Large intestine (tissue), 3 donors: ENCODE measurements at regions not wholly inside any gene's neighbourhood (a gene's known extent, or its start where the extent isn't known, plus 50 kb on each side); places are given as distances from the start of the nearest gene placed in this dataset.

Experiments
- DNase-seq, 2 donors: peaks; one replicate each; pipeline versions ENCODE4 v3.0.0 to v3.0.0-alpha.2; 2013
- H3K27ac ChIP-seq: one replicate; pipeline ENCODE4 v1.5.1; 2013; ENCODE audit warnings: low read length
- H3K27me3 ChIP-seq: 2 replicates; pipeline ENCODE4 v1.6.1; 2013; ENCODE audit warnings: low read length; ENCODE audit not compliant: control insufficient read depth, insufficient read depth
- H3K36me3 ChIP-seq: 2 replicates; pipeline ENCODE4 v1.6.1; 2013; ENCODE audit warnings: low read length; ENCODE audit not compliant: control insufficient read depth, insufficient read depth
- H3K4me1 ChIP-seq: one replicate; pipeline ENCODE4 v1.6.1; 2013; ENCODE audit warnings: low read length; ENCODE audit not compliant: control insufficient read depth, insufficient read depth
- H3K4me3 ChIP-seq: one replicate; pipeline ENCODE4 v1.5.1; 2013; ENCODE audit warnings: low read length
- H3K9me3 ChIP-seq: one replicate; pipeline ENCODE4 v1.6.1; 2013; ENCODE audit warnings: mild to moderate bottlenecking, low read depth, low read length, moderate library complexity; ENCODE audit not compliant: control insufficient read depth
- WGBS: methylation state at CpG from one replicate; pipeline ENCODE4 v1.1.5; 2013; ENCODE audit warnings: low lambda C conversion rate; ENCODE audit not compliant: insufficient coverage; 5-methylcytosine and 5-hydroxymethylcytosine counted together

DNA sequence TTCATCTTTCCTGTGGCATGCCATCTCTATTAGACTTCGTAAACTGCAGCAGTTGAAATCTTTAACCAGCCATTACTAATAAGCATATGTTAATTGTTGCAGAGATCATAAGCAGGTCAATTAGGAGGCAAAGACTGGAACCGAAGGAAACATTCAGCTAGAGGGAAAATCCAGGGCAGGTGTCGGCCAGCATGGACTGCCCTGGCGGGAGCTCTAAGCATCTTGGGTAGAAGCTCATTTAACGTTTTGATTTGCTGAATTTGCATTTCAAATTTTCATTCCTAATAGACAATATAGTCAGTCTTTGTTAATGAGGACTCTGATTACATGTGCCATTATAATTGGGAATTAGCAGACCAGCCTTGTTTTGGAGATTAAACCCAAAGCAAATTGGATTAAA, 238.6 kb downstream of the POU4F1 start:
- Histone ChIP-seq H3K36me3 (no peaks in the 10 kb centered on the region), H3K27ac (no peak overlapping the region), H3K27me3 (no peaks in the 10 kb centered on the region), H3K4me1 (no peaks in the 10 kb centered on the region), H3K4me3 (no peak overlapping the region), H3K9me3 (no peaks in the 10 kb centered on the region)
- DNase-seq: no peak
- WGBS: no CpG with 5 or more reads among the region's 5 CpGs

DNA sequence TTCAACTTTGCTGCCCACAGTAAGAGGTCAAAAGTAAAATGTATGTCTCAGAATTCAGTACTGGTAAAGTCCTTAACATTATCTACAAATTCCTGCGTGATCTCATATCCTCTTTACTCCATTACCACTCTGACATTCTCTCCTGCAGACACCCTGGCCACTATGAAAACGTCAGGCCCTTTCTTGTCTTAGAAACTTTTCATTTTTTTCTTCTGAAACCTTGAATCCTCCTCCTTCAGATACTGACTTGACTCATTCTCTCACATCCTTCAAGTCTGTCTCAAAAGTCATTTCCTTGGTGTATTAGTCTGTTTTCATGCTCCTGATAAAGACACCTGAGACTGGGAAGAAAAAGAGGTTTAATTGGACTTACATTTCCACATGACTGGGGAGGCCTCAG, 262.3 kb downstream of the POU4F1 start:
- no peak overlapping the region for H3K27ac ChIP-seq
- DNase-seq: no peak
- 75% methylated on average over 2 of the region's 2 CpGs for WGBS
- no peaks in the 10 kb centered on the region for H3K9me3 ChIP-seq
- no peak overlapping the region for H3K4me3 ChIP-seq
- no peaks in the 10 kb centered on the region for H3K4me1 ChIP-seq
- no peaks in the 10 kb centered on the region for H3K27me3 ChIP-seq
- H3K36me3 ChIP-seq: no peaks in the 10 kb centered on the region

DNA sequence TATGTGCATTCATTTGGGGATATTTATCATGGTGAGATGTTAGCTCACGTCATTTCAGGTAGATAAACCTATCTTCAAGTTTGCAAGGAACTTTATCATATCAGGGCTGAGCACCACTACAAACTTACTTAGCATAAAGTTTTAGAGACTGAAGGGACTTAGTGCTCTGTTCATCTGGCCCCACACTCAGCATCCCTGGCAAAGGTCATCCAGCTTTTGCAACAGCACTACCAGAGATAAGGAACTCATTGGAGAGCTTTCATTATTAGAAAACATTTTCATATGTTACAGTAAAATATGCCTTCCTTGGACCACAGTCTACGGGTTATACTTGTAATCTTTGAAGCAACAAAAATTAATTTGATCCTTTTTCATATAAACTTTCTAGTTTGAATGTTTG, 263.4 kb downstream of the POU4F1 start:
- 38% methylated on average over 1 of the region's 2 CpGs for WGBS
- no peaks in the 10 kb centered on the region for H3K9me3 ChIP-seq
- H3K4me1 ChIP-seq: no peaks in the 10 kb centered on the region
- H3K36me3 ChIP-seq: no peaks in the 10 kb centered on the region
- no peak overlapping the region for H3K27ac ChIP-seq
- H3K27me3 ChIP-seq: no peaks in the 10 kb centered on the region
- DNase-seq: peak; percentile 50 to 67
- H3K4me3 ChIP-seq: no peak overlapping the region

DNA sequence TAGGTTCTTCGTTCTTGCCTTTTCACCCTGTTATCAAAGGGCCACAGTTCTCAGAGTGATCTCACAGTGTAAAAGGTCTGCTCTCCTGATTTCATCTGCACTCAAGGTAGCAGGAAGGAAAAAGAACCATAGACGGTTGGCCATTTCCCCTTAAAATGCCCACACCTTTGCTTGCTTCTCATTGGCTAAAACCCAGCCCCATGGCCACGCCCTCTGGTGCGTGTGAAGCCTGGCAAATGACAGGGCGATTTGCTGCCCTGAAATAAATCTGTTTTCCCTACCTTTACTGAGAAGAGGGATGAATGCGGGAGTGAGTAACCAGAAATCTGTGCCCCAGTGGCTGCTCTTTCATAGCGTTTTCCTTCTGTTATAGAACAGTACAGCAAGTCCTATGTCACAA, 269.3 kb downstream of the POU4F1 start:
- Histone ChIP-seq H3K27ac (no peak overlapping the region), H3K4me1 (no peaks in the 10 kb centered on the region), H3K4me3 (no peak overlapping the region), H3K27me3 (no peaks in the 10 kb centered on the region), H3K36me3 (no peaks in the 10 kb centered on the region), H3K9me3 (no peaks in the 10 kb centered on the region)
- DNase-seq: no peak
- WGBS: no CpG with 5 or more reads among the region's 7 CpGs

DNA sequence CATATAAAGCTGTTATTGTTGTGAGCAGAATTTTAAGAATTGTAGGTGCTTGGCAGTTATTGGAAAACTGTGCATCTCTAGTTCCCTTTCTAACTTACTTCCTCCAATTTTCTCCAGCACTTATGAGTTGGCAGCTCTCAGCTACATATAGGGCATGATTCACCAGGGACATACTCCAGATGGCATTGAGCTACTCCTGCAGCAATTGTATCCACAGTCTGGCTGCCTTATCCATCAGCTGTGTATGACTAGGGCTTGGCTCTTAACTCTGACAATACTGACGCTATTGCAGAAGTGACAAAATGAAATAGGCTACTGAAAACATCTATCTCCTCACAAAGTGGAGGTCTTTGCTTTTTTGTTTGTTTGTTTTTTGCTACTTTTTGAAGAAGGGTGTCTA, 276.7 kb downstream of the POU4F1 start:
- Histone ChIP-seq H3K4me1 (no peaks in the 10 kb centered on the region), H3K9me3 (no peaks in the 10 kb centered on the region), H3K4me3 (no peak overlapping the region), H3K27me3 (no peaks in the 10 kb centered on the region), H3K36me3 (no peaks in the 10 kb centered on the region), H3K27ac (no peak overlapping the region)
- WGBS: 100% methylated on average over 1 of the region's 1 CpG
- DNase-seq: no peak

DNA sequence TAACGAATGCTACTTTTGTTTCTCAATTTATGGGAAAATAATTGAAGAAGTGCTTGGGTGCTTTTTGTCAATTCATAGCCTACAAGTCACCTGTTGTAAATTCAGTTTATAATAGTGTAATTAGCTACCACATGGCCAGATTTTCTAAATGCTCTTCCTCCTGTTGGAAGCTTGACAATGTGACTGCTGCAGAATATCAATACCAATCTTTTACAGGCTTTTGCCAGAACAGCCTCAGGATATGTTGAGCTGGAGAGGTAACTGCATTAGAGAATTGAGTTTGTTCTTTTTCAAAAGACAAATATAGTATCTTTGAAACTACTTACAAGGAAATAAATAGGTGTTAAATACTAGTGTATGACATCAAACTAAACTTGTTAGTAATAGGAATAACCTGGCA, 277.8 kb downstream of the POU4F1 start:
- DNase-seq: no peak
- no peak overlapping the region for H3K4me3 ChIP-seq
- no peaks in the 10 kb centered on the region for H3K4me1 ChIP-seq
- H3K27me3 ChIP-seq: no peaks in the 10 kb centered on the region
- no peaks in the 10 kb centered on the region for H3K9me3 ChIP-seq
- no peaks in the 10 kb centered on the region for H3K36me3 ChIP-seq
- 100% methylated on average over 1 of the region's 1 CpG for WGBS
- no peak overlapping the region for H3K27ac ChIP-seq

DNA sequence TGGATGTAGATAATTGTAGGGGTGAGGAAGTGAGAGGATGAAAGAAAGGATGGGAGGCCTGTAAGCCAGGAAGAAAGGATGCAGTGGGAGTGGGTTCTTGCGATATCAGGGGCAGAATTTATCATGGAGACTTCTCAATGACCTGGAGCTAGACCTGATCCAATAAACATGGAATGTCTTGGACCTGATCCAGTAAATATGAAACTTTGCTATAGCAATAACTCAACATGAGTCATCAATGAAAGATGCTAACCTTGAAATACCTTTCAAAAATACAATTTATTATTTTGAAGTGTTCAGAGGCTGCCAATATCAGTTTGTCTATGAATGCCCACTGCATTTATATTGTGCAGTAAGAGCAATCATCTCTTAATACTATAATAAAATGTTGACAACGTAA, 279.5 kb downstream of the POU4F1 start:
- Histone ChIP-seq H3K9me3 (no peaks in the 10 kb centered on the region), H3K27me3 (no peaks in the 10 kb centered on the region), H3K27ac (no peak overlapping the region), H3K36me3 (no peaks in the 10 kb centered on the region), H3K4me3 (no peak overlapping the region), H3K4me1 (no peaks in the 10 kb centered on the region)
- 100% methylated on average over 1 of the region's 2 CpGs for WGBS
- no peak for DNase-seq

DNA sequence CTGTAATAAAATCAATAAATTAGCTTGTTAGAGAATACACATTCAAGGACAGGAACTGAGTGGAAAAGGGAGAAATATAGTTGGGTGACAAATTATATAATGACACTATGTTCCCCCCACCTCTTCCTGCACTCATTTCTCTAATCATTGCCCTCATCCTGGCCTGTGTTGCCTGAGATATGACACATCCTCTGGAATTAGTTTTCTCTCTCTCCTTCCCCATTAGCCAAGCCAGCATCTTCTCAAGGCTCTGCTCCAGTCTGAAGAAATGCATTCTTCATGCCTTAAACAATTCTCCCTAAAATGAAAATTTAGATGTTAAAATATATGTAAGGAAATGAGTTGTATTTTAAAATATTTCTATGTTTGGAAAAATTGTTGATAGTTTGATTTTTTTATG, 280.3 kb downstream of the POU4F1 start:
- H3K4me1 ChIP-seq: no peaks in the 10 kb centered on the region
- H3K9me3 ChIP-seq: no peaks in the 10 kb centered on the region
- no peak overlapping the region for H3K4me3 ChIP-seq
- H3K27ac ChIP-seq: no peak overlapping the region
- no peak for DNase-seq
- H3K36me3 ChIP-seq: no peaks in the 10 kb centered on the region
- H3K27me3 ChIP-seq: no peaks in the 10 kb centered on the region

DNA sequence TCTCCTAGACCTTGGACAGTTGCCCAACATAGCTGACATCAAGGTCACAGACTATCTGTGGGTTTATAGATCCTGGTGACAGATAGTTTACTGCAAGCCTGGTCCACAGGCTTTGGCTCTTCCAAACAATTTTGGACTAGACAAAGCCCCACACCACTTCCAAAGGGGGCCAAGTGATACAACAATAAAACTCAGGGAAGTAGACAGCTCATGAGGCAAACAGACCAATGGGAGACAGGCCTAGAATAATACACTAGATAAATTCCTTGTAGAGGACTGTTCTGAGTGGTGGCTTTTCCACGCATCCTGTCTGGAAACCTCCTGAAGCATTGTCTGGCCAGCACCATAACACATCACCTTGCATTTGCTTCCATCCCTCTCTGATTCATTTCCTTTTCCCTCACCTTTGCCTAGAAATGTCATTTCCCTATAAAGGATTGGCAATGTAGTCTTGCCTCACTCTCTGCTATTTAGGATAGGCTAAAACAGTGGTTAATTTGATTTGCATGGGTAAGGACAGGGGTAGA, 284.2 kb downstream of the POU4F1 start:
- H3K27me3 ChIP-seq: no peaks in the 10 kb centered on the region
- no peaks in the 10 kb centered on the region for H3K36me3 ChIP-seq
- no peaks in the 10 kb centered on the region for H3K9me3 ChIP-seq
- H3K4me3 ChIP-seq: no peak overlapping the region
- no peak overlapping the region for H3K27ac ChIP-seq
- WGBS: no CpG with 5 or more reads among the region's 1 CpG
- no peaks in the 10 kb centered on the region for H3K4me1 ChIP-seq
- DNase-seq: no peak

DNA sequence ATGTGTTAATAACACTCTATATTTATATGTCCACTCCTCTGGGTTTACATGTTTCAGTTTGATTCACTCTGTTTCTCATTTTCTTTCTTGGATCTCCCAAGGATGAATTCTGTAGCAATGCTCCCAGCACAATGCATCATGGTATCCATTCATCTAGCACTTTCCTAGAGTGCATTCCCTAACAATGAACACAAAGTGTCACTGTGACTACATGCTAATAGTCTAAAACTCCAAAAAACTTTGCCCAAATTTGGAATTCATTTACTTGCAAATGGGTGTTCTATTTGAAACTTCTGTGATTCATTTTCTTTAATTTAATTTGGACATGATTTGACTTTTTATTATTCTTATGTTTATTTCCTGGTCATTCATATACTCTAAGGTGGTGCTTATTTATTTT, 286.3 kb downstream of the POU4F1 start:
- Histone ChIP-seq H3K27ac (no peak overlapping the region), H3K9me3 (no peaks in the 10 kb centered on the region), H3K36me3 (no peaks in the 10 kb centered on the region), H3K27me3 (no peaks in the 10 kb centered on the region), H3K4me1 (no peaks in the 10 kb centered on the region), H3K4me3 (no peak overlapping the region)
- no peak for DNase-seq

DNA sequence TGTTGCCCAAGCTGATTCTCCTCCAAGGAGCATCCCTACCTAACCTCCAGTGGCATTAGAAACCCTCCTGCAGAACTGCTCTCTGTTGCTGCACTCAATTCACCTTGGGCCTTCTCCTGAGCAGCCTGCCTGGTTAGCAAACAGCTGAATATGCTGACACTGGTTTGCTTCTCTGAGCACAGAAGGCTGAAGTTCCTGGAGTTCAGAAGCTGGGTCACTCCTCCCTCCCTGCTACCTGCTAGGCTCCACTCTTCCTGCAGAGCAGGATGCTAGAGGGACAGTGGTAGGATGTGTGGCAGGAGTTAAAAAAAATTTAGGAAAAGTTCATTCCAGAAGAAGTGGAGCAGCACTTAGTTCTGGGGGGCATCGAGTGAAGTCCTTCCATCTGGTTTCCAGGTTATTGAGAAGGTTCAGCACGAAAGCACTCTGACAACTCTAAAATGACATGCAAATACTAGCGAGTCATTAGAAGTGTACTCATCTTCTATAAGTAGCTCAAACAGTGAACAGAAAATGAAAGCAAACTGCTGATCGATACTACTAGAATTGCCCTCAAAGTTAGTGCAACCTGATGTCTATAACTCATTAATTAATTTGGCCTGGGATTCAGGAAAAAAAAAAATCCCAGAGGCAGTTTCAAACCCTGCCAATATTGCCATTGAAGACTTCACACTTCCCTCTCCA, 293.7 kb downstream of the POU4F1 start:
- no peaks in the 10 kb centered on the region for H3K4me1 ChIP-seq
- no peaks in the 10 kb centered on the region for H3K27me3 ChIP-seq
- H3K4me3 ChIP-seq: no peak overlapping the region
- H3K36me3 ChIP-seq: no peaks in the 10 kb centered on the region
- no peaks in the 10 kb centered on the region for H3K9me3 ChIP-seq
- no peak for DNase-seq
- H3K27ac ChIP-seq: no peak overlapping the region
- 86% methylated on average over 2 of the region's 4 CpGs for WGBS
